GM18951 (cell line): ENCODE measurements at regions not wholly inside any gene's neighbourhood (a gene's known extent, or its start where the extent isn't known, plus 50 kb on each side); places are given as distances from the start of the nearest gene placed in this dataset.
"Not testable (repeated sequence)": the region's sequence is repeated elsewhere in the genome, so short reads cannot be mapped to it uniquely, and the experiment has no call there.

Experiments used
- POLR2A ChIP-seq: IDR thresholded peaks from 4 replicates; pipeline ENCODE4 v1.6.1; 2011; ENCODE audit warnings: mild to moderate bottlenecking; ENCODE audit not compliant: insufficient read length, insufficient read depth; ENCODE audit errors: extremely low read depth
- in situ Hi-C: fragments of 300-500 bp; cut with MboI; formaldehyde crosslinking; loops from one replicate; pipeline ENCODE4 v1.12.0; 2022; ENCODE audit warnings: low sequenced_read_pairs, mixed read lengths, inconsistent platforms; ENCODE audit not compliant: unreplicated experiment

DNA sequence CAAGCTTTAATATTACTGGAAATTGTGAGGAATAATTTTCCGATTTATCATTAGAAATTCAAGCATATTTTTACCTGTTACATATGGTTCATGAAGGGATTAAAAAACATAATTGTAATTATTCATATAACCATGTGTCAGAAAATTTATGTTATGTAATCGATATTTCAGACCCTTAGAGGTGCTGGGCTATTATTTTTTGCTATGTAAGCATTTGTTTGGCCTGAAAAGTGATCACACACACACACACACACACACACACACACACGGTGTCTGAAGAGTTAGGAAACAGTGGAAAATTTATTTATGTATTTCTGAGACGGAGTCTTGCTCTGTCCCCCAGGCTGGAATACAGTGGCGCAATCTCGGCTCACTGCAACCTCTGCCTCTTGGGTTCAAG is 375.5 kb downstream of the PTH2R start:
- in situ Hi-C loops = no loop called here
- no peak for TF ChIP-seq POLR2A

DNA sequence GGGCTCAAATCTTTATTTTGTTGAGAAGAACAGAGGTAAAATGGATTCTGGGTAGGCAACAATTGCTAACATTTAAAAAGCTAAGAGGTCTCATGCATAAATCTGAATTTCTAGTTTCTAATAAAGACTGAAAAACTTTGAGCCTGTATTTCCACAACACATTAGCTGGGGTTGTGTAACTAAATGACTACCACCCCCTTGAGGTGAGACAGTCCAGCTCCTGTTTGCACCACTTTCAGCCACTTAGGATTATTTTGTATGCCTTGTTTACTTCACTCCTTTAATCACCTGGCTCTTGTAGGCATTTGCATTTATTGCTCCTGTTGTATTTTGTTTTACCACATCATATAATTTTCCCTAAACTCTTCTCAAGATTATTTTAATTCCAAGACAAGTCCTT is 376.6 kb downstream of the PTH2R start:
- TF ChIP-seq POLR2A = no peak
- in situ Hi-C loops = no loop called here

DNA sequence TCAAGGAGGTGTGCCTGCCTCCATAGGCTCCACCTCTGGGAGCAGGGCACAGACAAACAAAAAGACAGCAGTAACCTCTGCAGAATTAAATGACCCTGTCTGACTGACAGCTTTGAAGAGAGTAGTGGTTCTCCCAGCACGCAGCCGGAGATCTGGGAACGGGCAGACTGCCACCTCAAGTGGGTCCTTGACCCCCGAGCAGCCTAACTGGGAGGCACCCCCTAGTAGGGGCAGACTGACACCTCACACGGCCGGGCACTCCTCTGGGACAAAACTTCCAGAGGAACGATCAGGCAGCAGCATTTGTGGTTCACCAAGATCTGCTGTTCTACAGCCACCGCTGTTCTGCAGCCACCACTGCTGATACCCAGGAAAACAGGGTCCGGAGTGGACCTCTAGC is 378.2 kb downstream of the PTH2R start:
- in situ Hi-C loops = not testable (repeated sequence)

DNA sequence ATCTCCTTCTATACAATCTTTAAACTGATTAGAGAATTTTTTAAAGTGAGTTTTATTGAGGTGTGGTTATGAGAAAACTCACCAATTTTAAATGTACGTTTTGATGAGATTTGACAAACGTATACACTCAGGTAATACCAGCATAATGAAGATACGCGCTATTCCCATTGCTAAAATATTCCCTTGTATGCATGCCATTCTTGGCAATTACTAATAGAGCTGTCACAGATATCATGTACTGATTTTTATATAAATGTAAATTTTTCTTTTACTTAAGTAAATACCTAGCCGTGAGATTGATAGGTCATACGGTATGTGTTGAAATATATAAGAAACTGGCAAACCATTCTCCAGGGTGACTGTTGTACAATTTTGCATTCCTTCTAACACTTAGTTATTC is 384.7 kb downstream of the PTH2R start:
- in situ Hi-C loops = no loop called here
- no peak for TF ChIP-seq POLR2A

DNA sequence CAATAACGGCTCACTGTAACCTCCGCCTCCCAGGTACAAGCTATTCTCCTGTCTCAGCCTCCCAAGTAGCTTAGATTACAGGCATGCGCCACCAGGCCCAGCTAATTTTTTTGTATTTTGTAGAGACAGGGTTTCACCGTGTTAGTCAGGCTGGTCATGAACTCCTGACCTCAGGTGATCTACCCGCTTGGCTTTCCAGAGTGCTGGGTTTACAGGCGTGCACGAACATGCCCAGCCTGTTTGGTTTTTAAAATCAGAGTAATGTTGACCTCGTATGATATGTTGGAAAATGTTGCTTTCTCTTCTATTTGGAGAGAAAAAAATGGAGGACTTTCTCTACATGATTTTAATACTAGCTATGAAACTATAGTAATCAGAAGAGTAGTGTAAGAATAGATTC is 386.2 kb downstream of the PTH2R start:
- no peak for TF ChIP-seq POLR2A
- in situ Hi-C loops = no loop called here

DNA sequence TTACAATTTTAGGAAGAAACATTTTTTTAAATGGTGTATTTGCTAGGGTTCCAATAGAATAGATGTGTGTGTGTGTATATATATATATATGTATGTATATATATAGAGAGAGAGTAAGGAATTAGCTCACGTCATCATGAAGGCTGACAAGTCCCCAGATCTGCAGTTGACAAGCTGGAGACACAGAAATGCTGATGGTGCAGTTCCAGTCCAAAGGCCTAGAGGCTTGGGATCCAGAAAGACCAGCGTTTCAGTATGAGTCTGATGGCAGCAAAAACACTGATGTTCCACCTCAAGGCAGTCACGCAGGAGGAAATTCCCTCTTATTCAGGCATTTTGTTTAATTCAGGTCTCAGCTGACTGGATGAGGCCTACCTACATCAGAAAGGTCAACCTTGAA is 386.8 kb downstream of the PTH2R start:
- in situ Hi-C loops = no loop called here
- no peak for TF ChIP-seq POLR2A

DNA sequence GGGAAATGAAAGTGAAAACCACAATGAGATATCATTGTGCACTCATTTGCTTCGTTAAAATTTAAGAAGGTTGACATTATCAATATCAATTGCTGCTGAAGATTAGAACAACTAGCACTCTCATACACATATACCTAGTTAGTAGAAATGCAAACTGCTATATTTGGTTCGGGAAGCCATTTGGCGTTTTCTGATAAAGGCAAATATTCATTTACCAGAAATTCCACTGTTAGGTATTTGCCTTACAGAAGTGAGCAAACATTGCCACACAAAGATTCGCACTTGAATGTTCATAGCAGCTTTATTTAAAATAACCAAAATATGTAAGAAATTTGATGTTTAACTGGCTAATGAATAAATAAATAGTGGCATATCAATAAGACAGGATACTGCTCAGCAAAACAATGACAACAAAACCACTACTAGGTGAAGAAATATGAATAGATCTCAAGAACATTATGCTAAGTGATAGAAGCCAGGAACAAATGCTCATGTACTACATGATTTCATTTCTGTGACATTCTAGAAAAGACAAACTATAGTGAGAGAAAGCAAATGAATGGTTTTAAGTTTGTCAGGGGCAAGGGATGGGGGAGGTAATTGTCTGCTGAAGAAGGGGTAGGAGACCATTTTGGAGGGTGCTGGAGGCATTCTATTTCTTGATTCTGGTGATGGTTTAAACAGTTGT is 387.8 kb downstream of the PTH2R start:
- in situ Hi-C loops = no loop called here
- no peak for TF ChIP-seq POLR2A

DNA sequence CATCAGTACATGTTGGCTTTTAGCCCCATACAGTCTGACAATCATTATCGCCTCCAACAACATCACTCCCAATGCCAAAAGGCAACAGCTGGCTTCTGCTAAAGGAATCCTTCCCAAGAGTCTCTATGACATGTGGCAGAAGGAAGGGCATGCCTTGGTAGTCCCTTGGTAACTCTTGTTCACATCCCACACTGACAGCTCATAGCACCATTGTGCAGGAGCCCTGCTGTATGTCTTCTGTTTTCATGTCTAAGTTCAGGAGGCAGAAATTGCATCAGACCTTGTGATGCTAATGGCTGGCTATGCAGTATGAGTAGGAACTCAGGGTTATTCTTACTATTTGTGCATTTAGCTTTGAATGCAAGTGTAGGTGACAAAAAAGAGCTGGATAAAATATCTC is 392.1 kb downstream of the PTH2R start:
- in situ Hi-C loops = no loop called here
- TF ChIP-seq POLR2A = no peak

DNA sequence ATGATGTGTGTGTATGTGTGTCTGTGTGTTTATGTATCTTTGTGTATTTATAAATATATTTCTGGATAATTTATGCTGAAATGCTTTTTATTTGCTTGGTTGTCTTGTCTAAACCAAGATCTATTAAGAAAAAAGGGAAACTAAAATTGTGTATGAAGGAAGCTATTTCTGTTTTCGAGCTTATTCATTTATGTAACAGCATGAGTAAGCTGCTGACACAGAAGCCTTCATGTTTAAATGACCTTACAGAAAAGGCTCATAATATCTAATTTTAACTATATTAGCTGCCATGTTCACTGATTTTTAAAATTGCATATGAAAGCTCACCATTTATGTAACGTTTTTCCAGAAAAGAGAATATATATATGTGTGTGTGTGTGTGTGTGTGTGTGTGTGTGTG is 392.8 kb downstream of the PTH2R start:
- TF ChIP-seq POLR2A = no peak
- in situ Hi-C loops = no loop called here

DNA sequence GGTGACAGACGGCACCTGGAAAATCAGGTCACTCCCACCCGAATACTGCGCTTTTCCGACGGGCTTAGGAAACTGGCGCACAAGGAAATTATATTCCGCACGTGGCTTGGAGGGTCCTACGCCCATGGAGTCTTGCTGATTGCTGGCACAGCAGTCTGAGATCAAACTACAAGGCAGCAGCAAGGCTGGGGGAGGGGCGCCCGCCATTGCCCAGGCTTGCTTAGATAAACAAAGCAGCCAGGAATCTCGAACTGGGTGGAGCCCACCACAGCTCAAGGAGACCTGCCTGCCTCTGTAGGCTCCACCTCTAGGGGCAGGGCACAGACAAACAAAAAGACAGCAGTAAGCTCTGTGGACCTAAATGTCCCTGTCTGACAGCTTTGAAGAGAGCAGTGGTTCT is 394.3 kb downstream of the PTH2R start:
- in situ Hi-C loops = not testable (repeated sequence)

DNA sequence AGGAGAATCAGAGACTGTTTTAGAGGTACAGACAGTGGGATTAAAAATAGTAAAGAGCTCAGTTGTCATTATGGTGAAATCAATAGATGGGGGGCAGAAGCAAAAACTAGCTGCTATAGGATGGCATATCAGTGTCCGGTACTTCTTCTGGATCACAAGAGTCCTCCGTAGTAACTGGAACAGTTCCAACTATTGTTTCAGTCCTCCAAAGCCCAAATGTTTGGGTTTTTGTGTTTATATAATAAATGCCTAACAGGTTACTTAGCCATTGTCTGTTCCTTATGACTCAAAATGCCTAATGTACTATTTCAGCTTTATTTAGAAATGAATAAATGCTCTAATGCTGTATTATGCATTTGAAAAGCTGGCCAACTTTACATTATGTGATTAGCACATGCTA is 401.2 kb downstream of the PTH2R start:
- in situ Hi-C loops = no loop called here
- TF ChIP-seq POLR2A = no peak

DNA sequence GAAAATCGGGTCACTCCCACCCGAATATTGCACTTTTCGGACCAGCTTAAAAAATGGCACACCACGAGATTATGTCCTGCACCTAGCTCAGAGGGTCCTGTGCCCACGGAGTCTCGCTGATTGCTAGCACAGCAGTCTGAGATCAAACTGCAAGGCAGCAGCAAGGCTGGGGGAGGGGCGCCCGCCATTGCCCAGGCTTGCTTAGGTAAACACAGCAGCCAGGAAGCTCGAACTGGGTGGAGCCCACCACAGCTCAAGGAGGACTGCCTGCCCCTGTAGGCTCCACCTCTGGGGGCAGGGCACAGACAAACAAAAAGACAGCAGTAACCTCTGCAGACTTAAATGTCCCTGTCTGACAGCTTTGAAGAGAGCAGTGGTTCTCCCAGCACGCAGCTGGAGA is 405.3 kb downstream of the PTH2R start:
- in situ Hi-C loops = not testable (repeated sequence)

DNA sequence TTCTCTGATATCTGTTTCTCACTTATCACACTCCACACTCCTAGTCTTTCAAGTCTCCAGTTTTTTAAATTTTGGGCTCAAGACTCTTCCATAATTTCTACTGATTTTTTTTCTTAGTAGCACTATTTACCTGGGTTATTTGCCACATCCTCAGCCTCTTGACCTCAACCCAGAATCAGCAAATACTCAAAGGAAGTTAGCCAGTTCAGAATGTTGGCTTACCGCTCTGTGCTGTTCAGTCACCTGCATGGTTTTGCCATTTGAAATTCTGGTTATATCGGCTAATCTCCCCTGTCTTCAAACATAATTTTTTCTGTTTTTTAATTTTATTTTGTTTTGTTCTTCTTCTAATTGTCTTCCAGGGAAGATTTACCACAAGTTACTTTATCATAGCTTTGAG is 412.6 kb downstream of the PTH2R start:
- in situ Hi-C loops = no loop called here
- TF ChIP-seq POLR2A = no peak

DNA sequence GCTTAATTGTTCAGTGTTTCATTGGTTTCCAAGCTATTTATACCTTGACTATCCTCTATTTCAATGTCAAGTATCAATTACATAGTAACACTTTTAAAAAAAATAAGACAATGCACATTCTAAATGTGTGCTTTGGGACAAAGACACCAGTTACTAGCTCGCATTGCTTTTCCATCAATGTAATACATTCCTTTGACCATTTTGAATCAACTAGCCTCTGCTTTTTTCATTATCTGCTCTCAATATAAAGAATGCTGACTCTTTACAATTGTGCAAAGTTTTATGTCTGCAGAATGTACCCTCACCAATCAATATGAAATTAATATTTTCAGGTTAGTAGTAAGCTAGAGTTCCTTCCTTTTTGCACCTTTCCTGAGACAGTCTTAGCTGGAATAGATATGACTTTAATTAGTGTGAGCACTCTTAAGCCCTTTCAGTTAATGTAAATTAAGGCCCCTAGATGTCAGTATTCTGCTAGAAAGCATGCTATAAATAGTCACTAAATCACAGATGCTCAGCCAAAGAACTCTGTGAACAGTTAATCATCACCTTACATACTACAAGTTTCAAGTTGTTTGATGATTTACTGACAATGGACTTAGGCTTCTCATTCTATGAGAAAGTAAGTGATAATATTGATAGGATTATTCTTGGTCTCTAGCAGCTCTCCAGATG is 413.6 kb downstream of the PTH2R start:
- in situ Hi-C loops = no loop called here
- no peak for TF ChIP-seq POLR2A

DNA sequence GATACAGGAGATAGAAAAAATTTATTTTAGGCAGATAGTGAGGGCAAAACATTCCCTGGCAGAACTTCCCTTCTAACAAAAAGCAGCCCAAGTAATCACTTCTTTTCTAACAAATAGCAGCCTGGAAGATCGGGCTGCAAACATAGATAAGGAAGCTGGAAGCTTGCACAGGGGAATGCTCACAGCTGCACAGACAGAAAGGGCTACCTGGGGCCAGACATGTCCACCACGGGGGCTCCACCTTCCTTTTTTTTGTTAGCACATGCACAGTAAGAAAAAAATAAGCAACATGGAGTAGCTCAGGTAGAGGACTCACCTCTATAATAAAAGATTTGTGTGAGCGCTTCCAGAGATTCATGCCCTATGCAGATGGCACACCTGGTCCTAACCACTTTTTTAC is 420.5 kb downstream of the PTH2R start:
- in situ Hi-C loops = no loop called here
- TF ChIP-seq POLR2A = no peak
